ENCODE measurements at regions not wholly inside any gene's neighbourhood (a gene's known extent, or its start where the extent isn't known, plus 50 kb on each side); places are given as distances from the start of the nearest gene placed in this dataset.

DNA sequence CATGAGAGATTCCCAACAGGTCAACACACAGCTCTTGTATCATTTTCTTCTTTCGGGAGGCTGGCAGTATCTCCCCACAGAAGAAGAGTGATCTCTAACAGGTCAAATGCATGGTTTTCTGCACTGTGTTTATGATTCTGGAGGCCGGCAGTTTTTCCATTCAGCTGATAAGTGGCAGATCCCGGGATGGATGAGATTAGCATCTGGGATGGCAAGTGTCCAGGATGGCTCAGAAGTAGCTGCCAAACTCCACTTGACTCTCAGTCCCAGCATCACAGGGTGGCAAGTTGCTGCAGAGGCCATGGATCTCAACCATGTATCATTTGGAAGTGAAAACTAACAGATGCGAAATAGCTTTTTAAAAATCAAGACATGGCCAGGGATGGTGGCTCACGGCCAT, 97.8 kb upstream of the SLC44A1 start:
- no peak for DNase-seq (ENCODE audit: low read depth)
- H3K4me3 ChIP-seq (ENCODE audit: low read depth, low read length) = no peak overlapping the region
- TF ChIP-seq, protein P1, sequence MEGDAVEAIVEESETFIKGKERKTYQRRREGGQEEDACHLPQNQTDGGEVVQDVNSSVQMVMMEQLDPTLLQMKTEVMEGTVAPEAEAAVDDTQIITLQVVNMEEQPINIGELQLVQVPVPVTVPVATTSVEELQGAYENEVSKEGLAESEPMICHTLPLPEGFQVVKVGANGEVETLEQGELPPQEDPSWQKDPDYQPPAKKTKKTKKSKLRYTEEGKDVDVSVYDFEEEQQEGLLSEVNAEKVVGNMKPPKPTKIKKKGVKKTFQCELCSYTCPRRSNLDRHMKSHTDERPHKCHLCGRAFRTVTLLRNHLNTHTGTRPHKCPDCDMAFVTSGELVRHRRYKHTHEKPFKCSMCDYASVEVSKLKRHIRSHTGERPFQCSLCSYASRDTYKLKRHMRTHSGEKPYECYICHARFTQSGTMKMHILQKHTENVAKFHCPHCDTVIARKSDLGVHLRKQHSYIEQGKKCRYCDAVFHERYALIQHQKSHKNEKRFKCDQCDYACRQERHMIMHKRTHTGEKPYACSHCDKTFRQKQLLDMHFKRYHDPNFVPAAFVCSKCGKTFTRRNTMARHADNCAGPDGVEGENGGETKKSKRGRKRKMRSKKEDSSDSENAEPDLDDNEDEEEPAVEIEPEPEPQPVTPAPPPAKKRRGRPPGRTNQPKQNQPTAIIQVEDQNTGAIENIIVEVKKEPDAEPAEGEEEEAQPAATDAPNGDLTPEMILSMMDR (IDR thresholded peaks at IDR 0.05; ENCODE audit: control insufficient read depth, extremely low read depth, insufficient read depth) = no peak

GRCh38 chr9:105147110-105147871, 97.2 kb upstream of the SLC44A1 start:
- TF ChIP-seq, protein P1 (IDR thresholded peaks at IDR 0.05; ENCODE audit: control insufficient read depth, extremely low read depth, insufficient read depth) = no peak
- no peak for DNase-seq (ENCODE audit: low read depth)
- H3K4me3 ChIP-seq (ENCODE audit: low read depth, low read length) = no peak overlapping the region

DNA sequence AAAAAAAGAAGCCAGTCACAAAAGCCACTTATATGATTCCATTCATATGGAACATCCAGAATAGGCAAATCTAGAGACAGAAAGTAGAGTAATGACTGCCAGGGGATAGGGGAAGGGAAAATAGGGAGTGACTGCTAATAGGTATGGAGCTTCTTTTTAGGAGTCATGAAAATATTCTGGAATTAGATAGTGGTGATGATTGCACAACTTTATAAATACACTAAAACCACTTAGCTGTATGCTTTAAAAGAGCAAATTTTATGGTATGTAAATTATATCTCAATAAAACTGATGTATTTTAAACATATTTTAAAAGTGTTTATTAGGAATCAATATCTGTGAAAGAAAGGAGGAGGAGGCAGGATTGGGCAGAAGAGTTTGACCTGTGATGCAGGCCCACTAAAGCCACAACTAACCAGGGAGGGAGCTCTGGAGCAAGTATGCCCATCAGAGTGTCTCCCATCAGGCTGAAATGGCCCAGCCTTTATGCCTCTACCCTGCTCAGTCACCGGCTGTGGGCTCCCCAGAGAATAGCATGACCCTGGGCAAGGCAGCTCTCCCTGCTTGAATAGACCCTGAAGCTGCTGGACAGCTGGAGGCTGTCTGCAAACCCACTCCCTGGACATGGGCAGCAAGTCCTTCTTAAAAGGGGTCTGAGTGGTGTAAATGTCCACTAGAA, 96.0 kb upstream of the SLC44A1 start:
- TF ChIP-seq, protein P1 (IDR thresholded peaks at IDR 0.05; ENCODE audit: control insufficient read depth, extremely low read depth, insufficient read depth) = no peak
- no peak for DNase-seq (ENCODE audit: low read depth)
- no peak overlapping the region for H3K4me3 ChIP-seq (ENCODE audit: low read depth, low read length)

DNA sequence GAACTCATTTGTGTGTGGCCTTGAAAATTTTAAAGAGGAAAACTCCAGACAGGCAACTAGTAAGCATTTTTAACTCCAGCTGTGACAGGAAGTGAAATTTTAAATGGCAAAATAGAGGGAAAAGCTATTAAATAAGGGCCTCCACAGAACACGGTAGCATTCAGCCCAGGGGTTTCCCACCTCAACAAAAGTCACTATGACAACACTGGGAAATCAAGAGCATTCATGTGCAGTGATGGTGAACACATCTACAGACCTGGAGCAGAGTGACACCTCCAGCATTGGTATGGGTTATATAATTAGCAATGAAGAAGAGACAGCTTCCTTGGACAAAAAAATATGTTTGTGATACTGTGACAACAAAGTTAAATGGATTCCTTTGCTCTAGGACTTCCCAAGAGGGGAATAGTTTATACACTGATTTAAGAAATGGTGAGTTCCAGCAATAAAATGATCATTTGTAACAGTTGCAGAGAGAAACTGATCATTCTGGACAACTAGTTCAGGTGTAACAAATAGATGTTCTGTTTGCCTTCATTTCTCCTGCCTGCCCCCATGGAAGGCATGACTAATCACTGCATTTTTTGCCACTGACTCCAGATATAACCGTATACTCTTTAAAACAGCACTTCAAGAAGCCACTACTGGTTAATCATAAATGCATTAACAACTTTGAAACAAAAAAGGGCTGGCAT, 93.3 kb upstream of the SLC44A1 start:
- no peak overlapping the region for H3K4me3 ChIP-seq (ENCODE audit: low read depth, low read length)
- TF ChIP-seq, protein P1 (IDR thresholded peaks at IDR 0.05; ENCODE audit: control insufficient read depth, extremely low read depth, insufficient read depth) = no peak
- DNase-seq (ENCODE audit: low read depth) = no peak

DNA sequence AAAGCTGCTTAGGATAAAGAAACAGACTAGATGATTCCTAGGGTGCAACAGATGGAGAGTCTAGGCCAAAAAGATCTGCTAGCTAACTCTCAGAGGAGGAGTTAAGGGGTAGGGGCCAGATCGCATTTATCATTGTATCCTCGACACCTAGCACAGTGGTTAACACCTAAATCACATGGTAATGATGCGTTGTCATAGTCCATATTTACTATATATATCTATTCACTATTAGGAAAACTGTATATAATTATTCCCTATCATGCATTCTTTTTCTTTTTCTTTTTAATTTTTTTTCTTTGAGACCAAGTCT, 92.8 kb upstream of the SLC44A1 start:
- DNase-seq (ENCODE audit: low read depth) = no peak
- TF ChIP-seq, protein P1 (IDR thresholded peaks at IDR 0.05; ENCODE audit: control insufficient read depth, extremely low read depth, insufficient read depth) = no peak
- H3K4me3 ChIP-seq (ENCODE audit: low read depth, low read length) = no peak overlapping the region

- DNase-seq (ENCODE audit: low read depth) = no peak
- H3K4me3 ChIP-seq (ENCODE audit: low read depth, low read length) = no peak overlapping the region
- TF ChIP-seq, protein P1 (IDR thresholded peaks at IDR 0.05; ENCODE audit: control insufficient read depth, extremely low read depth, insufficient read depth) = no peak
Observed at GRCh38 chr9:105154723-105155191, 89.7 kb upstream of the SLC44A1 start.

Measured in LNCaP clone FGC (cell line).